ENCODE measurements at regions not wholly inside any gene's neighbourhood (a gene's known extent, or its start where the extent isn't known, plus 50 kb on each side); places are given as distances from the start of the nearest gene placed in this dataset.

- no peak for TF ChIP-seq CTCF (IDR thresholded peaks at IDR 0.05)
- TF ChIP-seq POLR2A (IDR thresholded peaks at IDR 0.05): no peak
Observed at GRCh38 chr11:70536051-70536877, 137.9 kb downstream of the CTTN start.
